ENCODE measurements at regions not wholly inside any gene's neighbourhood (a gene's known extent, or its start where the extent isn't known, plus 50 kb on each side); places are given as distances from the start of the nearest gene placed in this dataset.

DNA sequence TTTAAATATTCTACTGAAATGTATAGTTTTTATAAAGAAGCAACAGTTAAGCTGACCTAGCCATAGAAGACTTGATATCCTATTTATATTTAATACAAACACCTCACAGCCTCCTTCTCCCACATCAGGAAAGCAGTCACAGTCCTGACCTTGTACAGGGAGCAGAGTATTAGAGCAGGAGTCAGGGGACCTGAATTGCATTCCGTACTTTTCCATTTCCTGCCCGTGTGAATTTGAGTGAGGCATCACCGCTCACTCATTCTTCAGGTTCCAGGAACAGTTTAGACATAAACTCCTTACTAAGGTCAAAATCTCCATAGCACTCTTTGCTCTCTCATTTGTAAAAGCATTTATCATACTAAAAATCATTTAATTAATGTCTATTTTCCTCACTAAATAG, 482.5 kb upstream of the FAT3 start:
- H3K4me3 ChIP-seq: no peak overlapping the region
- ATAC-seq (no peak), DNase-seq (no peak)
- no peaks in the 10 kb centered on the region for H3K9me3 ChIP-seq
- H3K27ac ChIP-seq: no peak overlapping the region
- intact Hi-C loops (cut with DNase I): no loop called here
- no peaks in the 10 kb centered on the region for H3K27me3 ChIP-seq
- H3K4me1 ChIP-seq: no peaks in the 10 kb centered on the region
- TF ChIP-seq CTCF (IDR thresholded peaks at IDR 0.05): no peak
- TF ChIP-seq POLR2A (IDR thresholded peaks at IDR 0.05): no peak
- WGBS (ENCODE audit: insufficient coverage, low coverage, low lambda C conversion rate, missing lambda C conversion rate): 58% methylated on average over 3 of the region's 3 CpGs
- no peaks in the 10 kb centered on the region for H3K36me3 ChIP-seq

- Histone ChIP-seq H3K9me3 (no peaks in the 10 kb centered on the region), H3K27me3 (no peaks in the 10 kb centered on the region)
- no peak for ATAC-seq
Observed at GRCh38 chr11:91731051-91731450, 493.6 kb upstream of the FAT3 start.

GRCh38 chr11:91730620-91731019, 494.0 kb upstream of the FAT3 start:
- no peak overlapping the region for H3K4me3 ChIP-seq
- 59% methylated on average over 3 of the region's 4 CpGs for WGBS (ENCODE audit: insufficient coverage, low coverage, low lambda C conversion rate, missing lambda C conversion rate)
- no peaks in the 10 kb centered on the region for H3K4me1 ChIP-seq
- no peak for ATAC-seq
- no peak overlapping the region for H3K27ac ChIP-seq
- H3K27me3 ChIP-seq: no peaks in the 10 kb centered on the region
- H3K9me3 ChIP-seq: no peaks in the 10 kb centered on the region
- no peak for TF ChIP-seq CTCF (IDR thresholded peaks at IDR 0.05)
- TF ChIP-seq POLR2A (IDR thresholded peaks at IDR 0.05): no peak
- intact Hi-C loops (cut with DNase I): no loop called here
- no peaks in the 10 kb centered on the region for H3K36me3 ChIP-seq
- no peak for DNase-seq

More at GRCh38 chr11:91731051-91731450, 493.6 kb upstream of the FAT3 start:
- 52% methylated on average over 6 of the region's 6 CpGs for WGBS (ENCODE audit: insufficient coverage, low coverage, low lambda C conversion rate, missing lambda C conversion rate)
- Histone ChIP-seq H3K27ac (no peak overlapping the region), H3K4me3 (no peak overlapping the region), H3K4me1 (no peaks in the 10 kb centered on the region), H3K36me3 (no peaks in the 10 kb centered on the region)
- no peak for TF ChIP-seq CTCF (IDR thresholded peaks at IDR 0.05)
- TF ChIP-seq POLR2A (IDR thresholded peaks at IDR 0.05): no peak
- intact Hi-C loops (cut with DNase I): no loop called here
- DNase-seq: no peak

DNA sequence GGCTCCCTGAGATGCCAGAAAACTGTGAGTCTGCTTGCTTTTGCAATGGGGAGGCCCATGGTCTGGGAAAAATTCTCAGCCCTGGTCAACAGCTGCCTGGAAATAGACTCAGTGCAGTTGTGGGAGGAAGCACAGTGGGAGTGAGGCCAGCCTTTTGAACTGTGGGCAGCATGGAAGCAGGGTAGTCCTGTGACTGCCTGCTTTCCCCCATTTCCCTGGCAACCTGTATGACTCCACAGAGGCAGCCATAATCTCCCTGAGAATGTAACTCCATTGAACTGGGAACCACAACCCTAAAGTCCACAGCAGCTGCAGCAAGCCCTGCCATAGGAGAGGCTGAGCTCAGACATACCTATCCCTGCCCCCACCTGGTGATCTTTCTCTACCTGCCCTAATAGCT, 494.6 kb upstream of the FAT3 start:
- H3K4me3 ChIP-seq: no peak overlapping the region
- TF ChIP-seq POLR2A (IDR thresholded peaks at IDR 0.05) (no peak), CTCF (IDR thresholded peaks at IDR 0.05) (no peak)
- intact Hi-C loops (cut with DNase I): no loop called here
- H3K27me3 ChIP-seq: no peaks in the 10 kb centered on the region
- DNase-seq (no peak), ATAC-seq (no peak)
- no peaks in the 10 kb centered on the region for H3K4me1 ChIP-seq
- H3K9me3 ChIP-seq: no peaks in the 10 kb centered on the region
- H3K36me3 ChIP-seq: no peaks in the 10 kb centered on the region
- H3K27ac ChIP-seq: no peak overlapping the region

DNA sequence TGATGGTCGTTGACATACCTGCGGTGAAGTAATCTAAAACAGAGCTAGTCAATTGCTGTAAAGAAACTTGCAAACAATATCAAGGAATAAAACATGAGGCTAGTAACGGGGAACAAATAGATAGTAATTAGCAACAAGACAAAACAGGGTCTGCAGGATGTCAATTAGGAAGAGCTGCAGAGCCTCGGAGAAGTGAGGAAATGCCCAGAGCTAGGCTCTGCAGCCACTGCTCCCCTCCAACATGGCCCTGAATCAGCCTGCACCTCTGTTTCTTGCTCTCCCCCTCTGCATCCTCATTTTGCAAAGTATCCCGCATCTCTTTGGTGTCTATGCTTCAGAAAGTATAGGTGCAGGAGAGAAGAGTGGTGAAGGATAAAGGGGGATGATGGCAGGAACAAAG, 507.4 kb upstream of the FAT3 start:
- DNase-seq (no peak), ATAC-seq (no peak)
- WGBS (ENCODE audit: insufficient coverage, low coverage, low lambda C conversion rate, missing lambda C conversion rate): 46% methylated on average over 5 of the region's 5 CpGs
- Histone ChIP-seq H3K4me3 (no peak overlapping the region), H3K9me3 (no peaks in the 10 kb centered on the region), H3K27ac (no peak overlapping the region), H3K36me3 (no peaks in the 10 kb centered on the region), H3K4me1 (no peaks in the 10 kb centered on the region), H3K27me3 (no peaks in the 10 kb centered on the region)
- TF ChIP-seq CTCF (IDR thresholded peaks at IDR 0.05): no peak
- no peak for TF ChIP-seq POLR2A (IDR thresholded peaks at IDR 0.05)
- intact Hi-C loops (cut with DNase I): no loop called here
